Uterus (tissue), 2 donors: ENCODE measurements at regions not wholly inside any gene's neighbourhood (a gene's known extent, or its start where the extent isn't known, plus 50 kb on each side); places are given as distances from the start of the nearest gene placed in this dataset.

Experiments
- CTCF ChIP-seq, 4 experiments: fragments of 200-600 bp in 2 of 4; fragments of 450-650 bp in 2 of 4; sonication (generic) in 2 of 4; IDR thresholded peaks; one replicate each; pipeline ENCODE4 v1.5.1; 2016 to 2019; ENCODE audit warnings: antibody characterized with exemption in 4 of 4, mild to moderate bottlenecking in 2 of 4, moderate library complexity in 1 of 4
- POLR2A ChIP-seq, 2 donors: fragments of 450-650 bp; IDR thresholded peaks; one replicate each; pipeline ENCODE4 v1.6.1; 2016; ENCODE audit warnings: antibody characterized with exemption in 2 of 2, mild to moderate bottlenecking in 1 of 2, moderate library complexity in 1 of 2

- TF ChIP-seq CTCF (IDR thresholded peaks at IDR 0.05): no peak
- TF ChIP-seq POLR2A (IDR thresholded peaks at IDR 0.05): no peak
These were observed 771.0 kb downstream of the PDCD6IP start for GRCh38 chr3:34569437-34569836.
